HCT116 (cell line): ENCODE measurements at regions not wholly inside any gene's neighbourhood (a gene's known extent, or its start where the extent isn't known, plus 50 kb on each side); places are given as distances from the start of the nearest gene placed in this dataset.

ENCODE experiments used
- ATAC-seq: fragments of 200-7000 bp; cut with Tn5 transposase; 2 replicates; pipeline ENCODE4 v1.9.1; 2020; ENCODE audit warnings: mild to moderate bottlenecking, moderate library complexity
- BruUV-seq: library from RNA; stranded (reverse); fragments of 400-500 nt; replicated peaks from 2 replicates; lab custom pipeline; 2021; lab: Mats Ljungman, UMichigan
- CTCF ChIA-PET: fragments of 300-600 bp; sonication (Branson Sonifier 250); formaldehyde crosslinking; loops from one replicate; lab custom pipeline; 2021; ENCODE audit warnings: antibody characterized with exemption; lab: Charles Lee
- POLR2A ChIA-PET: fragments of 300-600, 350-600 bp; sonication (Branson Sonifier 250); formaldehyde crosslinking; loops from one replicate; lab custom pipeline; 2021; ENCODE audit warnings: antibody characterized with exemption; lab: Charles Lee
- RAD21 ChIA-PET, 2 experiments: fragments of 300-600 bp; sonication (Branson Sonifier 250); formaldehyde crosslinking; loops; one replicate each; lab custom pipeline; 2023; ENCODE audit warnings: low total read pairs in 2 of 2; ENCODE audit not compliant: uncharacterized antibody in 2 of 2, unreplicated experiment in 2 of 2, low non-redundant PET in 1 of 2; lab: Charles Lee
- DNase-seq: peaks from one replicate; pipeline ENCODE4 v3.0.0-alpha.2; 2010; ENCODE audit warnings: low read depth, low spot score
- H2AFZ ChIP-seq: fragments of 200-600 bp; shearing (Covaris generic), sonication (generic); 2 replicates; pipeline ENCODE4 v1.6.1; 2017; ENCODE audit warnings: low read depth, mixed run types, mixed read lengths, antibody characterized with exemption, low read length; ENCODE audit not compliant: poor library complexity, severe bottlenecking
- H3K27ac ChIP-seq: 2 replicates; pipeline ENCODE4 v1.5.1; 2012; ENCODE audit warnings: low read depth, low read length
- H3K27me3 ChIP-seq: fragments of 200-600 bp; sonication (generic); 2 replicates; pipeline ENCODE4 v1.6.1; 2016; ENCODE audit warnings: mixed run types, low read length, mixed read lengths; ENCODE audit not compliant: insufficient read depth
- H3K36me3 ChIP-seq, 2 experiments: fragments of 200-500 bp in 1 of 2; fragments of 200-600 bp in 1 of 2; sonication (Bioruptor generic) in 1 of 2; sonication (generic) in 1 of 2; 2 replicates each; pipeline versions ENCODE4 v1.5.1 to v1.6.1; 2014 to 2016; ENCODE audit warnings: low read length in 2 of 2, inconsistent platforms in 1 of 2, mixed read lengths in 1 of 2, mixed run types in 1 of 2; ENCODE audit not compliant: insufficient read depth in 2 of 2, control insufficient read depth in 1 of 2
- H3K4me1 ChIP-seq, 2 experiments: fragments of 200-600 bp in 1 of 2; sonication (generic) in 1 of 2; 2 replicates each; pipeline versions ENCODE4 v1.5.1 to v1.6.1; 2012 to 2017; ENCODE audit warnings: low read length in 2 of 2, inconsistent platforms in 1 of 2, mild to moderate bottlenecking in 1 of 2, mixed read lengths in 1 of 2, mixed run types in 1 of 2, moderate library complexity in 1 of 2; ENCODE audit not compliant: insufficient read depth in 2 of 2, control insufficient read depth in 1 of 2
- H3K4me2 ChIP-seq: fragments of 200-600 bp; sonication (generic); 2 replicates; pipeline ENCODE4 v1.6.1; 2017; ENCODE audit warnings: mixed run types, low read length, mixed read lengths
- H3K4me3 ChIP-seq, 2 experiments: fragments of 200-600 bp in 1 of 2; sonication (generic) in 1 of 2; replicated peaks in 1 of 2; 2 replicates each; pipeline ENCODE4 v1.5.1; 2011 to 2016; ENCODE audit warnings: low read length in 2 of 2, control low read depth in 1 of 2, low read depth in 1 of 2, mild to moderate bottlenecking in 1 of 2, mixed read lengths in 1 of 2, mixed run types in 1 of 2
- H3K79me2 ChIP-seq: fragments of 200-600 bp; sonication (generic); 2 replicates; pipeline ENCODE4 v1.6.1; 2017; ENCODE audit warnings: mild to moderate bottlenecking, mixed run types, low read length, moderate library complexity, mixed read lengths; ENCODE audit not compliant: insufficient read depth
- H3K9ac ChIP-seq: fragments of 200-600 bp; sonication (generic); 2 replicates; pipeline ENCODE4 v1.6.1; 2016; ENCODE audit warnings: low read length, mixed read lengths
- H3K9me2 ChIP-seq: fragments of 200-600 bp; sonication (generic), shearing (Covaris generic); 2 replicates; pipeline ENCODE4 v1.6.1; 2017; ENCODE audit warnings: mixed run types, mild to moderate bottlenecking, moderate library complexity; ENCODE audit not compliant: insufficient read depth
- H3K9me3 ChIP-seq, 2 experiments: fragments of 200-500 bp in 1 of 2; fragments of 200-600 bp in 1 of 2; sonication (Bioruptor generic) in 1 of 2; sonication (generic) in 1 of 2; 2 replicates each; pipeline ENCODE4 v1.6.1; 2014 to 2017; ENCODE audit warnings: low read length in 2 of 2, mixed read lengths in 2 of 2, inconsistent platforms in 1 of 2, low read depth in 1 of 2, mild to moderate bottlenecking in 1 of 2, mixed run types in 1 of 2, moderate library complexity in 1 of 2; ENCODE audit not compliant: control insufficient read depth in 1 of 2, insufficient read depth in 1 of 2
- H4K20me1 ChIP-seq: fragments of 200-600 bp; sonication (generic), shearing (Covaris generic); 2 replicates; pipeline ENCODE4 v1.6.1; 2017; ENCODE audit warnings: mixed run types, mild to moderate bottlenecking, moderate library complexity; ENCODE audit not compliant: insufficient read depth
- CBX3 ChIP-seq: IDR thresholded peaks from 2 replicates; pipeline ENCODE4 v1.6.1; 2012; ENCODE audit warnings: low read depth
- CEBPB ChIP-seq: IDR thresholded peaks from 2 replicates; pipeline ENCODE4 v1.6.1; 2012; ENCODE audit warnings: low read depth
- CTCF ChIP-seq, 3 experiments: fragments of 200-600 bp in 1 of 3; sonication (generic) in 1 of 3; IDR thresholded peaks in 2 of 3; conservative IDR thresholded peaks in 1 of 3; 2 replicates each; pipeline ENCODE4 v1.5.1; 2012 to 2017; ENCODE audit warnings: low read depth in 2 of 3, low read length in 2 of 3, antibody characterized with exemption in 1 of 3, borderline replicate concordance in 1 of 3, control low read depth in 1 of 3, mild to moderate bottlenecking in 1 of 3, mixed read lengths in 1 of 3, mixed run types in 1 of 3, moderate library complexity in 1 of 3; ENCODE audit not compliant: insufficient read depth in 1 of 3
- EGR1 ChIP-seq: IDR thresholded peaks from 2 replicates; pipeline ENCODE4 v1.6.1; 2012; ENCODE audit warnings: low read depth
- FOSL1 ChIP-seq: IDR thresholded peaks from 2 replicates; pipeline ENCODE4 v1.6.1; 2012; ENCODE audit warnings: low read depth
- POLR2AphosphoS5 ChIP-seq: IDR thresholded peaks from 2 replicates; pipeline ENCODE4 v1.6.1; 2011; ENCODE audit warnings: mild to moderate bottlenecking, low read depth, low read length, moderate library complexity
- REST ChIP-seq: IDR thresholded peaks from 2 replicates; pipeline ENCODE4 v1.6.1; 2012; ENCODE audit warnings: low read depth
- SIN3A ChIP-seq: IDR thresholded peaks from 2 replicates; pipeline ENCODE4 v1.6.1; 2012; ENCODE audit warnings: low read depth
- SRF ChIP-seq: IDR thresholded peaks from 2 replicates; pipeline ENCODE4 v1.6.1; 2012; ENCODE audit warnings: low read depth
- ZNF274 ChIP-seq: fragments of 200-500 bp; sonication (Bioruptor generic); IDR thresholded peaks from 2 replicates; pipeline ENCODE4 v1.6.1; 2014; ENCODE audit warnings: mild to moderate bottlenecking, low read depth, low read length, inconsistent platforms
- intact Hi-C: fragments of 100-400 bp; cut with micrococcal nuclease; formaldehyde crosslinking; loops from 2 replicates; pipeline ENCODE4 v1.10.0; 2022

GRCh38 chr18:53665701-53666100, 558.8 kb downstream of the MBD2 start:
- no TSS peak for BruUV-seq
- H3K9ac ChIP-seq: no peak overlapping the region
- H3K9me2 ChIP-seq: no peaks in the 10 kb centered on the region
- ChIA-PET RAD21 (no interaction called here), POLR2A (no interaction called here), CTCF (no interaction called here)
- H3K4me3 ChIP-seq: no peak overlapping the region
- H3K79me2 ChIP-seq: no peaks in the 10 kb centered on the region
- no peaks in the 10 kb centered on the region for H3K27me3 ChIP-seq
- no peak for TF ChIP-seq SRF
- TF ChIP-seq REST: no peak
- no peak for DNase-seq
- no peak overlapping the region for H2AFZ ChIP-seq
- no peak overlapping the region for H3K4me2 ChIP-seq
- H3K36me3 ChIP-seq: no peaks in the 10 kb centered on the region
- intact Hi-C loops: no loop called here
- H3K9me3 ChIP-seq: peaks cover 0 to 7% of the 10 kb centered on the region in 2 experiments; a peak in 3 of 4 replicates
- H3K4me1 ChIP-seq: no peaks in the 10 kb centered on the region
- no peak for ATAC-seq
- no peaks in the 10 kb centered on the region for H4K20me1 ChIP-seq
- no peak overlapping the region for H3K27ac ChIP-seq

GRCh38 chr18:53664575-53664974, 559.9 kb downstream of the MBD2 start:
- ChIA-PET RAD21 (no interaction called here), POLR2A (no interaction called here), CTCF (no interaction called here)
- Histone ChIP-seq H3K27ac (no peak overlapping the region), H3K4me3 (no peak overlapping the region), H4K20me1 (no peaks in the 10 kb centered on the region), H3K79me2 (no peaks in the 10 kb centered on the region), H3K4me1 (no peaks in the 10 kb centered on the region), H3K9ac (no peak overlapping the region), H3K27me3 (no peaks in the 10 kb centered on the region), H3K36me3 (no peaks in the 10 kb centered on the region), H2AFZ (no peak overlapping the region), H3K4me2 (no peak overlapping the region), H3K9me2 (no peaks in the 10 kb centered on the region), H3K9me3 (peaks cover 0 to 7% of the 10 kb centered on the region in 2 experiments; a peak in 2 of 4 replicates)
- no peak for DNase-seq
- no TSS peak for BruUV-seq
- no peak for ATAC-seq
- intact Hi-C loops: no loop called here
- no peak for TF ChIP-seq CEBPB
- no peak for TF ChIP-seq FOSL1
- no peak for TF ChIP-seq ZNF274
- TF ChIP-seq SIN3A: no peak
- no peak for TF ChIP-seq CBX3
- TF ChIP-seq POLR2AphosphoS5: no peak
- no peak for TF ChIP-seq EGR1
- no peak for TF ChIP-seq REST
- no peak for TF ChIP-seq CTCF (IDR thresholded peaks at IDR 0.05 in 2 of 3, conservative IDR thresholded peaks at IDR 0.05 in 1 of 3; ENCODE audit: borderline replicate concordance in 1 of 3, insufficient read depth in 1 of 3, low read depth in 2 of 3, low read length in 2 of 3)
